Ovary (tissue), 7 donors: ENCODE measurements at regions not wholly inside any gene's neighbourhood (a gene's known extent, or its start where the extent isn't known, plus 50 kb on each side); places are given as distances from the start of the nearest gene placed in this dataset.

Source experiments
- DNase-seq, 5 donors: peaks; one replicate each; pipeline ENCODE4 v3.0.0-alpha.2; 2019 to 2020
- H3K27ac ChIP-seq, 2 donors: fragments of 200-600 bp; one replicate each; pipeline versions ENCODE4 v1.5.1 to v1.8.0; 2019 to 2022
- H3K27me3 ChIP-seq: fragments of 200-600 bp; one replicate; pipeline ENCODE4 v1.8.0; 2022
- H3K36me3 ChIP-seq: fragments of 200-600 bp; sonication (generic); one replicate; pipeline ENCODE4 v1.5.1; 2019
- H3K4me1 ChIP-seq: one replicate; pipeline ENCODE4 v1.8.1; 2013; ENCODE audit warnings: mild to moderate bottlenecking, moderate library complexity; ENCODE audit not compliant: insufficient read depth
- H3K4me3 ChIP-seq: fragments of 200-600 bp; sonication (generic); one replicate; pipeline ENCODE4 v1.5.1; 2017
- H3K9me3 ChIP-seq, 2 donors: fragments of 200-600 bp in 1 of 2; sonication (generic) in 1 of 2; one replicate each; pipeline versions ENCODE4 v1.5.1 to v1.8.1; 2013 to 2019; ENCODE audit warnings: mild to moderate bottlenecking in 1 of 2, moderate library complexity in 1 of 2
- EP300 ChIP-seq: sonication (generic); formaldehyde crosslinking; IDR thresholded peaks from one replicate; pipeline ENCODE4 v1.6.1; 2017; ENCODE audit warnings: antibody characterized with exemption
- POLR2A ChIP-seq: fragments of 450-650 bp; IDR thresholded peaks from one replicate; pipeline ENCODE4 v1.6.1; 2017; ENCODE audit warnings: antibody characterized with exemption, mild to moderate bottlenecking, moderate library complexity
- WGBS, 3 donors: extraction: QIAGEN DNeasy Blood & Tissue Kit in 1 of 3; methylation state at CpG; one replicate each; pipeline versions ENCODE4 v1.1.5 to v1.1.7; 2013 to 2017; 5-methylcytosine and 5-hydroxymethylcytosine counted together
- intact Hi-C, 4 donors: fragments of 100-400 bp; cut with DNase I; formaldehyde crosslinking; loops; one replicate each; pipeline versions ENCODE4 v1.11.0 to v1.15.1; 2022 to 2023
- TF ChIP-seq, protein P1 (sequence below), 3 donors: fragments of 450-650 bp in 2 of 3; fragments of 200-600 bp in 1 of 3; IDR thresholded peaks; one replicate each; pipeline versions ENCODE4 v1.5.1 to v1.8.0; 2016 to 2022; ENCODE audit warnings: antibody characterized with exemption in 3 of 3, mild to moderate bottlenecking in 1 of 3
- donor health status: DM: no; HTN: no; CAD: no; lungs with moderate emphysema.
- donor health status: DM: no; HTN: no; CAD: no.
- donor health status: Bipolar disorder and iron deficiency.
- donor health status: DM: no; HTN: no; CAD: no.
- donor health status: DM: yes; HTN: yes; CAD: no.

DNA sequence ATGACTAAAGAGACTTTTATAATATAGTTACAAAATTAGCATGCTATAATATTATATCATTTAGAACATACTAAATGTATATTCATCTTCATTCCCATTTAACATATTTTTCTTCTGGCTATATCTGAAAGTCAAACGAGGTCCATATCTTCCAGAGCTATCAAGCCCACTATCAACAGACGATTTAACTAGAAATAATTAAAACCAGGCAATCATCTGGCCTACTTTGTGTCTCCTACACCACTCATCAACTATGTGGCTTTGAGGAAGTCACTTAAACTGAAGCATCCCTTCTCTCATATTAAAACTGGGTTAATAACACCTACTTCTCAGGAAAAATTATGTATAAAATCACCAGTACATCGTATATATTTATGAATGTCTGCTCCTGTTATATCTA is 1330.5 kb upstream of the PABPC4L start:
- Histone ChIP-seq H3K9me3 (no peaks in the 10 kb centered on the region), H3K4me3 (no peak overlapping the region), H3K4me1 (no peaks in the 10 kb centered on the region), H3K27me3 (no peaks in the 10 kb centered on the region), H3K27ac (no peak overlapping the region), H3K36me3 (no peaks in the 10 kb centered on the region)
- TF ChIP-seq EP300: no peak
- no peak for TF ChIP-seq POLR2A
- TF ChIP-seq, protein P1, sequence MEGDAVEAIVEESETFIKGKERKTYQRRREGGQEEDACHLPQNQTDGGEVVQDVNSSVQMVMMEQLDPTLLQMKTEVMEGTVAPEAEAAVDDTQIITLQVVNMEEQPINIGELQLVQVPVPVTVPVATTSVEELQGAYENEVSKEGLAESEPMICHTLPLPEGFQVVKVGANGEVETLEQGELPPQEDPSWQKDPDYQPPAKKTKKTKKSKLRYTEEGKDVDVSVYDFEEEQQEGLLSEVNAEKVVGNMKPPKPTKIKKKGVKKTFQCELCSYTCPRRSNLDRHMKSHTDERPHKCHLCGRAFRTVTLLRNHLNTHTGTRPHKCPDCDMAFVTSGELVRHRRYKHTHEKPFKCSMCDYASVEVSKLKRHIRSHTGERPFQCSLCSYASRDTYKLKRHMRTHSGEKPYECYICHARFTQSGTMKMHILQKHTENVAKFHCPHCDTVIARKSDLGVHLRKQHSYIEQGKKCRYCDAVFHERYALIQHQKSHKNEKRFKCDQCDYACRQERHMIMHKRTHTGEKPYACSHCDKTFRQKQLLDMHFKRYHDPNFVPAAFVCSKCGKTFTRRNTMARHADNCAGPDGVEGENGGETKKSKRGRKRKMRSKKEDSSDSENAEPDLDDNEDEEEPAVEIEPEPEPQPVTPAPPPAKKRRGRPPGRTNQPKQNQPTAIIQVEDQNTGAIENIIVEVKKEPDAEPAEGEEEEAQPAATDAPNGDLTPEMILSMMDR (IDR thresholded peaks at IDR 0.05): no peak
- no peak for DNase-seq
- 41 to 64% (median 49%) methylated on average over 3 of the region's 3 CpGs for WGBS, 3 donors
- intact Hi-C loops: no loop called here

DNA sequence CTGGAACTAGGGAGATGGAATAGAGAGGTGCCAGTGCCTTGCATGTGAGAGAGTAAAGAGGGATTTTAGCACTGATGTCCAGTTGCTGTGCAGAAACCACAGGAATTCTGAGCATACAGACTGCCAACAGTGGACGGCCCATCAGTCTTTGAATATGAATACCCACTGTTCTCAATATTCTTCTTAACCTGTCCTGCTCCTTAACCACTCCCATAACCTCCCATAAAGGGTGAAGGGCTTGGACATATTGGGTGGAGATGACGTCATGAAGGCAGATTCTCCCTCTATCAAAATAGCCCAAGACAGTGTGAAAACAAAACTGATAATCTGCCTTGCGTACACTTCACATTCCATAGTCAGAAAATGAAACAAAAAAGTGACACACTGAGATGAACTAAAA is 1313.7 kb upstream of the PABPC4L start:
- no peak overlapping the region for H3K27ac ChIP-seq
- intact Hi-C loops: no loop called here
- TF ChIP-seq POLR2A (no peak), EP300 (no peak)
- TF ChIP-seq, protein P1 (IDR thresholded peaks at IDR 0.05): no peak
- no peaks in the 10 kb centered on the region for H3K4me1 ChIP-seq
- no peaks in the 10 kb centered on the region for H3K9me3 ChIP-seq
- no peaks in the 10 kb centered on the region for H3K36me3 ChIP-seq
- no peak overlapping the region for H3K4me3 ChIP-seq
- DNase-seq: no peak
- no peaks in the 10 kb centered on the region for H3K27me3 ChIP-seq
- WGBS, 3 donors: 35 to 64% (median 36%) methylated on average over 3 of the region's 3 CpGs

DNA sequence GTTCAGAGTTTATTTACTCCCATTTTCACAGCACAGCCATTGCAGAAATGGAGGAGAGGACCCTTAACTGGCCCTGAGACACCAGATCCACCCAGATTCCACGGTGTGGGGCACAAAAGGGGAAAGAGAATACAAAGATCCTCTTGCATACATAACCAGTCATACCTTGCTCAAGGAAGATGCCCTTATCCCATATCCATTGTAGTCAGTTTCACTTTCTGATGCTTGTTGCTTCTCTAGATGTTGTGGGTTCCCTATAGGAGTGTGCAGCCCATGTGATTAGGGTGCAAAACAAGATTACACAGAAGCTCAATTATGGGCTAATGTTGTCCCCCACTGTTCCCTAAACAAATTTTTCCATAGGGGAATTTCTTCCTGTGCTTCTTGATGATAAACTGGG is 1309.0 kb upstream of the PABPC4L start:
- 70 to 92% (median 88%) methylated on average over 1 of the region's 1 CpG for WGBS, 3 donors
- Histone ChIP-seq H3K4me3 (no peak overlapping the region), H3K27ac (no peak overlapping the region), H3K36me3 (no peaks in the 10 kb centered on the region), H3K27me3 (no peaks in the 10 kb centered on the region), H3K4me1 (no peaks in the 10 kb centered on the region), H3K9me3 (no peaks in the 10 kb centered on the region)
- TF ChIP-seq, protein P1 (IDR thresholded peaks at IDR 0.05): no peak
- TF ChIP-seq EP300: no peak
- TF ChIP-seq POLR2A: no peak
- intact Hi-C loops: no loop called here
- no peak for DNase-seq

DNA sequence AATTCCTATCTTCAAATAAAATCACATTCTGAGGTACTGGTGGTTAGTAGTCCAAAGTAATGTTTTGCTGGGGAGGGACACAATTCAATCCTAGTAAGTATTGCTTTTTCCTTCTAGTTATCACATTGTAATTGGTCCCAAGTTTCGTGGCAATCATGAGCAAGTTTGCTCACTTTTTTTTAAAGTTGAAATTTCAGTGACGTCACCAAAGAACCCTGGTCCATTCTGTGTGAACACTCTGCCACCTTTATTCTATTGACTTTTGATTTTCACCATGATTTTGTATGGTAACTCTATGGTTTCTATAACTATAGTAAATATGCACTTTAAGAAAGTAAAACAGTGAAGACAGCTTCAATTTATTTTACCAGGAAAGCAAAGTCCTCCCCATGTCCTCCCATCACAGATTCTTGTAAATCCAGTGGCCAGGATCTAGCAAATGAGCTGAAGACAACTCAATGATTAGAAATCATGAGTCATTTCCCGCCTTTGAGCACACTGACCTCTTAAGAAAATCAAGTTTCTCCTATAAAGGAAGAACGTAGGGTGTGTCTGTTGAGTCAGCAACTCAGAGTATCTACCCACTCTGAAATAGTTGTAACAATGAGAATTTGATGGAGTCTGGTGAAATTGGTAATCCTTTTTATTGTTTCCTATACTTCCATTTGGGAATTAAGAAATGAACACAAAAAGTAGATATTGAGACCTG is 1306.6 kb upstream of the PABPC4L start:
- WGBS, 3 donors: 90 to 92% (median 92%) methylated on average over 4 of the region's 4 CpGs
- TF ChIP-seq POLR2A (no peak), EP300 (no peak)
- TF ChIP-seq, protein P1 (IDR thresholded peaks at IDR 0.05): no peak
- H3K4me1 ChIP-seq: no peaks in the 10 kb centered on the region

More for the DNA sequence above, 1306.6 kb upstream of the PABPC4L start:
- Histone ChIP-seq H3K4me3 (no peak overlapping the region), H3K9me3 (no peaks in the 10 kb centered on the region), H3K36me3 (no peaks in the 10 kb centered on the region), H3K27me3 (no peaks in the 10 kb centered on the region), H3K27ac (no peak overlapping the region)
- DNase-seq: no peak
- intact Hi-C loops: no loop called here
